ENCODE measurements at regions not wholly inside any gene's neighbourhood (a gene's known extent, or its start where the extent isn't known, plus 50 kb on each side); places are given as distances from the start of the nearest gene placed in this dataset.
"Not testable (repeated sequence)": the region's sequence is repeated elsewhere in the genome, so short reads cannot be mapped to it uniquely, and the experiment has no call there.

DNA sequence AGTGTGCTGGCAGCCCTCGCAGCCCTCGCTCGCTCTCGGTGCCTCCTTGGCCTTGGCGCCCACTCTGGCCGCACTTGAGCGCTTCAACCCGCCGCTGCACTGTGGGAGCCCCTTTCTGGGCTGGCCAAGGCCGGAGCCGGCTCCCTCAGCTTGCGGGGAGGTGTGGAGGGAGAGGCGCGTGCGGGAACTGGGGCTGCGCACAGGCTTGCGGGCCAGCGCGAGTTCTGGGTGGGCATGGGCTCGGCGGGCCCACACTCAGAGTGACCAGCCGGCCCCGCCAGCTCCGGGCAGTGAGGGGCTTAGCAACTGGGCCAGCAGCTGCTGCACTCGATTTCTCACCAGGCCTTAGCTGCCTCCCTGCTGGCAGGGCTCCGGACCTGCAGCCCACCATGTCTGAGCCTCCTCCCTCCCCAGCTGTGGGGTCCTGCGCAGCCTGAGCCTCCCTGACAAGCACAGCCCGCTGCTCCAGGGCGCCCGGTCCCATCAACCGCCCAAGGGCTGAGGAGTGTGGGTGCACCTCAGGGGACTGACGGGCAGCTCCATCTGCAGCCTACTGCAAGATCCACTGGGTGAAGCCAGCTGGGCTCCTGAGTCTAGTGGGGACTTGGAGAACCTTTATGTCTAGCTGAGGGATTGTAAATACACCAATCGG lies 786.0 kb upstream of the SORCS1 start:
- not testable (repeated sequence) for DNase-seq

GRCh38 chr10:107942826-107943225 lies 778.3 kb upstream of the SORCS1 start:
- DNase-seq, result no peak

GRCh38 chr10:107933076-107933475 lies 768.6 kb upstream of the SORCS1 start:
- DNase-seq, result no peak

DNA sequence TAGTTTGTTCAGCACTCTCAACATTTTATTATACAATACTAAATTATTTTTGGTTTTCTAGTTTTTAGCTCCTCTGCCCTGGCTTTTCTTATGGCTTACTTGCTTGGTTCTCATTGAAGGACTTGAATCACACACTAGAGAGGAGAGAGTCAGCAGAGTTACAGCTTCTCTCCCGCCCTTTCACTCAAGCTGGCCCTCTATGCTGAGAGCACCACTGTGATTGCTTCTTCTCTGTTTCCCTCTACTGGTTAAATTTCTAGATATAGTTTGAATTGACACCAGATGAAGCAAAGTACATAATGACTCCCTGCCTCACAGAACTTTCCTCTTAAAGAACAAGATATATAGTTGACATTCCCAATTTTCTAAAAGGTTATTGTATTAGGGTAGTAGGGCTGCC lies 767.3 kb upstream of the SORCS1 start:
- DNase-seq, result no peak

DNA sequence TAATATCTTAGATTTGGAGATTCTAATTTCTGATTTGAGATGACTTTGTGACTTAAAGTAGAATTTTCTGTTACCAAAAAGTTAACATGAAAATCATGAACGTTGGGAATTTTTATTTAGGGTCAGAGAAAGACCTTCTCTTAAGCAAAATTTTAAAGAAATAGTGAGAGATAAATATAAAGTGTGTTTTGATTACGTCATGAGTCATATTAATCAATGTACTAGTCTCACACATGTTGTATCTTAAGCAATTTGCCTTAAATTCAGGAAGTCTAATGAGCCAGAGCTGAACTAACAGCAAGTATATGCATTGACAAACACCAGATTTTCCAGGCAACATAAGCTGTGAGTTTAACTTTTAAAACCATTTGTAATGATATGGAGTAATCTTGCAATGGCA lies 765.5 kb upstream of the SORCS1 start:
- DNase-seq, result no peak

DNA sequence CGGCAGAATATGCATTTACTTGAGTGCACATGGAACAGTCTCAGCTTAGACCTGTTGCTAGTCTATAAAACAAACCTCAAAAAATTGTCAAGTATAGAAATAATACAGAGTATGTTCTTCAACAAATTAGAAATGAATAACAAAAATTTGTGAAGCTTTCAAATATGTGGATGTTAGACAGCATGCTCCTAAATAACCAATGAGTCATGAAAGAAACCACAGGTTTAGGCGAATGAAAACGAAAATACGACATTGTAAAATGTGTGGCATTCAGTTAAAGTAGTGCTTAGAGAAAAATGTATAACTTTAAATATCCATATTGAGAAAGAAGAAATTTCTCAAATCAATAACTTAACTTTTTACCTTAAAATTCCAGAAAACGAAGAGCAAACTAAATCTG lies 760.0 kb upstream of the SORCS1 start:
- DNase-seq, result no peak

DNA sequence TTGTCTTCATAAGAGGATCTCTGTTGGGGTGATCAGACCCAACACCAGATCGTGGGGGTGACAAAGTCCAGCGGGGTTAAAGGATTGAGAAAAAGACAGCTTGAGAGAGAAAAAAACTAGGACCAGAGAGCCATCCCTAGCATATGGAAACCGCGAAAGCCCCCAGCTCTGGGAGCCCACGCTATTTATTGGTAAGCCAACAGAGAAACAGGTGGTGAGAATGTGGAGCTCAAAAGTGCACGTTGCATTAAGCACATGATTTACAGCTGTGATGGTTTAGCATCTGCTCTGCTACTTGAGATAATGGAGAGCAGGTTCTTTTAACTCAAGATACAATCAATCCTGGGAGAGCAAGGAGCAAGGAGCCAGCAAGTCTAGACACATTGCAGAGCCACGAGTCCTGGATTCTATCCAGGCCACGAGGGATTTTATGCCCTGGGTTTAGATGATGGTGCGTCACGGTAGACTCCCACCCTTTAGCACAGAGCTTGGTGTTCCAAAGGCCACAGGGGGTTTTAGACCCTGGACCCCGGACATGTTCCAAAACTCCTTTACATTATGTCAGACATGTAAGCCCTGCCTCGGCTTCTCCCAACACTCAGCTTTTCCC lies 755.2 kb upstream of the SORCS1 start:
- DNase-seq, result no peak

DNA sequence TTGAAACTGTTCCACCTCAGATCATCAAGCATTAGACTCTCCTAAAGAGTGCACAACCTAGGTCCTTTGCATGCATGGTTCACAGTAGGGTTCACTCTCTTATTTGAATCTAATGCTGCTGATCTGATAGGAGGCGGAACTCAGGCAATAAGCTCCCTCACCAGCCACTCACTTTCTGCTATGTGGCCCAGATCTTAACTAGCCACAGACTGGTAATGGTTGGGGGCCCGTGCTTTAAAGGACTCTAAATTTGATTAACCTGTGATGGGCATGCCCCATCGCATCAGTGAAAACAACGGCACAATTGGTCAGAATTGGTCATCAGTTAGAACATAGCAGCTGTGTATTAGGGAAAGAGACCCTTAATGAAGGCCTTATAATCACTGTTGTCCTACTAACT lies 753.7 kb upstream of the SORCS1 start:
- no peak for DNase-seq

- DNase-seq, result no peak
Measured at GRCh38 chr10:107915215-107915610, 750.7 kb upstream of the SORCS1 start.

DNA sequence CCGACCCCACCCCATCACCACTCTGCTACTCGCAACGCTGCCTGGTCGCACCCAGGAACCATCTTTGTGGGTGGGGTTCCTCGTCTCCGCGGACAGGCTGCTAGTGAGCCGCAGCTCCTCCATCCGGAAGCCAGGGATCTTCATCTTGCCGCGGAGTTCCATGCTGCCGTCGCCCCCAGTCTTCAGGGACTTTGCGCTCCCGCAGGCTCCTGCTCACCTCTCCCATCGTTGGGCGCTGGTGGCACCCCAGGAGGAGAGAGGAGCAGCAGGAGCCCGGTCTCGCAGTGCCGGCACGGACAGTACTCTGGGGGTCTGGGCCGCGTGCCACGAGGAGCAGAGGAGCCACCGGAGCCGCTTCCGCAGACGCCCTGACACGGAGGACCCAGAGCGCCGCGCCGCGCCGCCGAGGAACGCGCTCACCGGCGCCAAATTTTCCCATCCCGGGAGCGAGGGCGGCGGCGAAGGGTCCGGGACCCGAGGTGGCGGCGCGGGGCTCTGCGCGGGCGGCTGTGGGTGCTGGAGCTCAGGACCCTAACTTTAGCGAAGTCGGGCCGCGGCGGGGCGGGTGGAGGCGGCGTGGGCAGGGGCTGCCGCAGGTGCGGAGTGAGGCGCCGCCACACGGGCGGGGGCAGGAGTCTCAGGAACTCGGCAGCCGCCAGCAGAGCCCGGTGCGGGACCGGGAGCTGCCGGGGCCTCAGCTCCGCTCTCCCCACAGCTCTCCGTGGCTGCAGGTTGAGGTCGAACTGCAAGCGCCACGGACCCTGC lies 750.1 kb upstream of the SORCS1 start:
- DNase-seq, result no peak

DNA sequence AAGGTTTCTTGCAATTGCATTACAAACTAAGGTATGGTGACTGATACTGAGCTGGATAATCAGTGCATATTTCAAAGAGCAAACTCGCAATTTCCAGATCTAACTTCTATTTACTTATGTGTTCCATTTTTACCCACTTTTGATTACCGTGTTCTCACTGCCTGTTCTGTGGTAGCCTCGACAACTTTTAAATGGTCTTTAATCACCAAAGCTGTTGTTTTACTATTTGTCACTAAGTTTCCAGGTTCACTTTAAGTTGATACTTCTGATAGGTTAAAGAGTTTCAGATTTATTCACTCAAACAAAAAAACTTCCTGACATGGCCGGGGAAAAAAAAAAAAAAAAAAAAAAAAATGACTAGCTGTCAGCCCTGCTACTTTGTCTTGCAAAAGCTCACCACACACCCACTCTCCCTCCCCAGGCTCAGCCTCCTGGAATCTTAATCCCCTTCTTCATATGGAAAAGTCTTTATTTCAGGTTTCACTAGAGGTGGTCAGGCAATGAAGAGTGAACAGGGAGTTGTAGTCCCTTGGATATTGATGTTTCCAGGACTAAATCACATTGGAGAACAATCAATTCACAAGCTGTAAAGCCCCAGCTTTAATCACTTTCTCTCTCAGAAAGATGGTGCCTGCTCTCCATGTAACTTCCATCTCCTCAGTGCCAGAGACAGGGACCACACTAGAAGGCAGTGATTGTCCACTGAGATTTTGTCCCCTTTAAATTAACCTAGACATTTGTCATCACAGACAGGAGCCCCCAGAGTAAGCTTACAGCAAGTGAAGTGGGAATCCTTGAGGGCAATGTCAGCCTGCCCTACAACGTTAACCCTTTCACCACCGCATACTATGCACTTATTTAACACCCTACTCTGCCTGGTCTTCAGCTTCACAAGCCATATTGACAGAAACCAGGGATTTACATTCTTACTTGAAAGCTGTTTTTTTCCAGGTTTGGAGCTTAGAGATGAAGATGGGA lies 749.1 kb upstream of the SORCS1 start:
- no peak for DNase-seq

GRCh38 chr10:107901076-107901475 lies 736.6 kb upstream of the SORCS1 start:
- no peak for DNase-seq

DNA sequence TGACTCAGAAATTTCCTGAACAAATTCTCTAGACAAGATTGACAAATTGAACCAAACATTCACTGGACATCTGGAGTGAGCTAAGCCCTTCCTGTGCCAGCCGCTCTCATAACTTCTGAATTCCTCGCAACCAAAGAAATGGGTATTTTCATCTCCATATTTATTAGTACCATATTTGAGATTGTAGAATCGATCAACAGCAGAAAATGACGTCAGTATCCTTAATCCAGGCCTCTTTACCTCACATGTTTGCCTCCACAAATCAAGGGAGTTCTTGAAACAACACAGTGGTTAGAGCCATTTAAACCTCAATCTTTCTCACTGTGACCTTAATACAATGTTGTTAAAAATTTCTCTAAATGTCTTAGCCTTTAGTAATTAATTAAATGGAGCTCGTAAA lies 735.6 kb upstream of the SORCS1 start:
- no peak for DNase-seq

GRCh38 chr10:107899502-107900062 lies 735.1 kb upstream of the SORCS1 start:
- no peak for DNase-seq

DNA sequence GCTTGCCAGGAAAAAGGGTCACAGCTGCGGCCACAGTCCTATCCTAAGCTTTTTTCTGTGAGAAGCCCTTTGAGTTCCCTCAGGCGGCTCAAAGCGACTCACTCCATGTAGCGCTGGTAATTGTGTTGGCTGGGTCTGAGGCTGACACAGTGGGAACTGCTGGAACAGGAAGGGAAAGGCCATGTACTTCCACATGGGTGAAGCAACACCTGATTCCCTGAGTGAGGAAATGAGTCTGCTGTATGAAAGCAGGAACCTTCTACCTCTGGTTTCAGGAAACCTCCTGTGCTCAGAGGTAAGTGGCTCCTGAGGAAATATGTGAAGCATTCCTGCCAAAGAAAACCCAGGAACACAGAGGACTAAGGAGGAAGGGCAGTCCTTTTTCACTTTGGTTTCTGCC lies 734.6 kb upstream of the SORCS1 start:
- no peak for DNase-seq

DNA sequence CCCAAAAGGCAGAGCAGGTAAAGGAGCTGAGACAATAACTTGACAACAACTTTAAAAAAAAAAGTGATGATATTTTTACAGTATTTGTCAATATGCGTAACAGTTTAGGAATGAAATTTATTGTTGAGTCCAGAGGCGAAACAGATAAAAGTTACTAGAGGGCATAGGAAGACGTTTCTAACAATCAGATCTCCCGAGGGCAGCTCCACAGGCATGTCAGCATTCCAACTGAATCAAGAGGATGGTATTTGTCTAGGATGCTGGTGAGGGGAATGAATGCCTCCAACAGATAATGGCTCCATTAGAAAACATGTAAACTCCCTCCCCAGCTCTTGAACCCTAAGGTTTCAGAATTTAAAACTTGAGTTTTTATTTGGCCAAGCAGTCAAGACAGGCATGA lies 733.9 kb upstream of the SORCS1 start:
- DNase-seq, result no peak

DNA sequence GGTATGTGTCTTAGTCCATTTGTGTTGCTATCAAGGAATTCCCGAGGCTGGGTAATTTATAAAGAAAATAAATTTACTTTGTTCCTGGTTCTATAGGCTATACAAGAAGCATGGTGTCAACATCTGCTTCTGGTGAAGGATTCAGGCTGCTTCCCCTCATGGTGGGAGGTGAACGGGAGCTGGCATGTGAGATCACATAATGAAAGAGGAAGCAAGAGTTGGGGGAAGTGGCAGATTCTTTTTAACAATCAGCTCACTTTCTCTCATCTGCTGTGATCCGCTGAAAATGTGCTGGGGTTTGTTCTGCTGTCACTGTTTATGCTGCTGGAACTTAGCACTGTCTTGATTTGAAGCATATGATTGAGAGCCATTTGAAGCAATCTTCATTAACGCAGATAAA lies 730.0 kb upstream of the SORCS1 start:
- DNase-seq, result no peak

DNA sequence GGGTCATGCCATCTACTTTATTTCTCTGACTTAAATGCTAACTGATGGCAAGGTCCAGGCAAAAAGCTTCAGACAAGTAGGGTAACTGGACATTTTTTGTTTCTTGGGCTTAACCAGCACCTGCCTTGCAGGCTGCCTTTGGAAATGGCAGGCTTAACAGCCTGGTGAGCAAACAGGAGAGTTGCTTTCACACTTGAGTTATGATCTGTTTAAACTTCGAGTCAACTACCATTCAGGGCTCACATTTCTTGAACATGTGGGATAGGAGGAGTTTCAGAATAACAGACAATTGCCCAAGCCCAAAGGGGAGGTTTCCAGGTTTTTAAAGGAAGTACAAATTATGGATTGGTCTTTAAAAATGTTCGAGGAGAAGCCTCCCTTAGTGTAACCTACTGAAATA lies 724.6 kb upstream of the SORCS1 start:
- DNase-seq, result no peak

- DNase-seq, result no peak
Measured at GRCh38 chr10:107880185-107880584, 715.7 kb upstream of the SORCS1 start.

DNA sequence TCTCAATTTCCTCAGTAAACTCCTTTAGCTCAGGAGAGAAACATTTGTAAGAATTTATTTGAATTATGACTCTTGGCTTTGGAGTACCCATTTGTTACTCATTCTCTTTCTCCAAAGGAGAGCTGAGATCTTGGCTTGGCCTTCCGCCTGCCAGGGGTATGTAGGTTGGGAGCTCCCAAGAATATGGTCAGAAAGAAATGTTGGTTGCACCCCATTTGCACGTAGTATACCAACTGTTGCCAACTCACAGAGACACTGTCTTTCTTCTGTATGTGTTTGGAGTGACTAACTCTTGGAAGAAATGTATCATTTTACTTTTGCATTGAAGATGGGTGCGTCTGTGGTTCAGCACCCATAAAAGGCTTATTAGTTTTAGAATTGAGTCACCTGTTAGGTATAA lies 708.5 kb upstream of the SORCS1 start:
- DNase-seq, result no peak

- DNase-seq, result no peak
Measured at GRCh38 chr10:107865691-107866090, 701.2 kb upstream of the SORCS1 start.

DNA sequence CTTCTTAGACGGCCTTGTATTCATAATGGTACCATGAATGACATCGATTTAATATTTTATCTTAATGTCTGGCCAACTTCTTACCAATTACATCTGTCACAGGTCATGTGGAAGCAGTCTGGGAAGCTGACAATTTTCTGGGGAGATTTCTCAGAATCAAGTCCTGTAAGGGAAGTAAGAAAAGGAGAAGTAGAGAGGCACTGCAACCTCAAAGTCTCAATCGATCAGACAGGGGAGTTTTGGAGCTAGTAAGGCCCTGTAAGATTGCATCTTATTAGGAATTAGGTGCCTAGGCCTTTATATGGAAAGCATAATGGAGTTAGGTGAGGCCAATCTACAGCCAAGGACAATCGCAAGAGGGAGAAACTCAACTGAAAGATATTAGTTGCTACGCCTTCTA lies 694.6 kb upstream of the SORCS1 start:
- DNase-seq, result no peak

- no peak for DNase-seq
Measured at GRCh38 chr10:107856047-107856315, 691.5 kb upstream of the SORCS1 start.
